HL-60 (cell line): ENCODE measurements at regions not wholly inside any gene's neighbourhood (a gene's known extent, or its start where the extent isn't known, plus 50 kb on each side); places are given as distances from the start of the nearest gene placed in this dataset.
"Not testable (repeated sequence)": the region's sequence is repeated elsewhere in the genome, so short reads cannot be mapped to it uniquely, and the experiment has no call there.

Experiments used
- POLR2AphosphoS5 ChIP-seq: IDR thresholded peaks from 2 replicates; pipeline ENCODE4 v1.6.1; 2012; ENCODE audit warnings: low read depth
- SPI1 ChIP-seq: IDR thresholded peaks from 2 replicates; pipeline ENCODE4 v1.6.1; 2012; ENCODE audit warnings: low read depth, mild to moderate bottlenecking, borderline replicate concordance
- TF ChIP-seq, protein P1 (sequence below): IDR thresholded peaks from 2 replicates; pipeline ENCODE4 v1.6.1; 2012; ENCODE audit warnings: low read depth; ENCODE audit not compliant: insufficient replicate concordance

DNA sequence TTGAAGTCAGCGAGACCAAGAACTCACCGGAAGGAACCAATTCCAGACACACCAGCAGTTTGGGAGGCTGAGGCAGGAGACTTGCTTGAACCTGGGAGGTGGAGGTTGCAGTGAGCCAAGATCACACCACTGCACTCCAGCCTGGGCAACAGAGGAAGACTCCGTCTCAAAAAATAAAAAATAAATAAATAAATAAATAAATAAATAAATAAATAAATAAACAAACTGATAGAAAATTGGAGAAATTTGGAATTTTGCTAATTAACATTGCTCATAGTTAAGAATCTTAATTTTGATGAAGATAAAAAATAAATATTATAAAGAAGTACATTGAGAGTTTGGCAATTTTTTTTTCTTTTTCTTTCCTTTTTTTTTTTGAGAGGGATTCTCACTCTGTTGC is 1216.2 kb downstream of the TECRL start:
- TF ChIP-seq POLR2AphosphoS5, SPI1: not testable (repeated sequence)
- TF ChIP-seq, protein P1, sequence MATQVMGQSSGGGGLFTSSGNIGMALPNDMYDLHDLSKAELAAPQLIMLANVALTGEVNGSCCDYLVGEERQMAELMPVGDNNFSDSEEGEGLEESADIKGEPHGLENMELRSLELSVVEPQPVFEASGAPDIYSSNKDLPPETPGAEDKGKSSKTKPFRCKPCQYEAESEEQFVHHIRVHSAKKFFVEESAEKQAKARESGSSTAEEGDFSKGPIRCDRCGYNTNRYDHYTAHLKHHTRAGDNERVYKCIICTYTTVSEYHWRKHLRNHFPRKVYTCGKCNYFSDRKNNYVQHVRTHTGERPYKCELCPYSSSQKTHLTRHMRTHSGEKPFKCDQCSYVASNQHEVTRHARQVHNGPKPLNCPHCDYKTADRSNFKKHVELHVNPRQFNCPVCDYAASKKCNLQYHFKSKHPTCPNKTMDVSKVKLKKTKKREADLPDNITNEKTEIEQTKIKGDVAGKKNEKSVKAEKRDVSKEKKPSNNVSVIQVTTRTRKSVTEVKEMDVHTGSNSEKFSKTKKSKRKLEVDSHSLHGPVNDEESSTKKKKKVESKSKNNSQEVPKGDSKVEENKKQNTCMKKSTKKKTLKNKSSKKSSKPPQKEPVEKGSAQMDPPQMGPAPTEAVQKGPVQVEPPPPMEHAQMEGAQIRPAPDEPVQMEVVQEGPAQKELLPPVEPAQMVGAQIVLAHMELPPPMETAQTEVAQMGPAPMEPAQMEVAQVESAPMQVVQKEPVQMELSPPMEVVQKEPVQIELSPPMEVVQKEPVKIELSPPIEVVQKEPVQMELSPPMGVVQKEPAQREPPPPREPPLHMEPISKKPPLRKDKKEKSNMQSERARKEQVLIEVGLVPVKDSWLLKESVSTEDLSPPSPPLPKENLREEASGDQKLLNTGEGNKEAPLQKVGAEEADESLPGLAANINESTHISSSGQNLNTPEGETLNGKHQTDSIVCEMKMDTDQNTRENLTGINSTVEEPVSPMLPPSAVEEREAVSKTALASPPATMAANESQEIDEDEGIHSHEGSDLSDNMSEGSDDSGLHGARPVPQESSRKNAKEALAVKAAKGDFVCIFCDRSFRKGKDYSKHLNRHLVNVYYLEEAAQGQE: not testable (repeated sequence)
